ENCODE measurements at regions not wholly inside any gene's neighbourhood (a gene's known extent, or its start where the extent isn't known, plus 50 kb on each side); places are given as distances from the start of the nearest gene placed in this dataset.

DNA sequence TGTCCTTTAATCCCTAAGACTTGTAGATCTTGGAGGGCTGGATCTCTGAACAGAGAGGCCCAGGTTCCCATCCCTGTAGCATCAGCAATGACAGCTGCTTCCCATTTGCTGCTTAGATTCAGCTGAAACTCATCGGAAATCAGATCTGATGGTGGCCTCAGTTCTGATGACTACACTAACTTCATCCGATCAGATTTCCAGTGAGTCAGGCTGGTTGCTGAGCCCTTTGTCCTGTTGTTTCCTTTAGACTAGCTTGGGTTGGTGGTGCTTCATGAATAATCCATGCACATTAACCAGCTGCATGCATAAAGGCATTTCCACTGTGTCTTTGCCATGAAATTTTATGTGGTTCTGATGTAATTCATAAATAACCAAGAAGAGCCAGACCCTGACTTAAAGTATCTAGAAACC, 195.2 kb upstream of the TUT7 start:
- TF ChIP-seq, protein P1, sequence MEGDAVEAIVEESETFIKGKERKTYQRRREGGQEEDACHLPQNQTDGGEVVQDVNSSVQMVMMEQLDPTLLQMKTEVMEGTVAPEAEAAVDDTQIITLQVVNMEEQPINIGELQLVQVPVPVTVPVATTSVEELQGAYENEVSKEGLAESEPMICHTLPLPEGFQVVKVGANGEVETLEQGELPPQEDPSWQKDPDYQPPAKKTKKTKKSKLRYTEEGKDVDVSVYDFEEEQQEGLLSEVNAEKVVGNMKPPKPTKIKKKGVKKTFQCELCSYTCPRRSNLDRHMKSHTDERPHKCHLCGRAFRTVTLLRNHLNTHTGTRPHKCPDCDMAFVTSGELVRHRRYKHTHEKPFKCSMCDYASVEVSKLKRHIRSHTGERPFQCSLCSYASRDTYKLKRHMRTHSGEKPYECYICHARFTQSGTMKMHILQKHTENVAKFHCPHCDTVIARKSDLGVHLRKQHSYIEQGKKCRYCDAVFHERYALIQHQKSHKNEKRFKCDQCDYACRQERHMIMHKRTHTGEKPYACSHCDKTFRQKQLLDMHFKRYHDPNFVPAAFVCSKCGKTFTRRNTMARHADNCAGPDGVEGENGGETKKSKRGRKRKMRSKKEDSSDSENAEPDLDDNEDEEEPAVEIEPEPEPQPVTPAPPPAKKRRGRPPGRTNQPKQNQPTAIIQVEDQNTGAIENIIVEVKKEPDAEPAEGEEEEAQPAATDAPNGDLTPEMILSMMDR (conservative IDR thresholded peaks at IDR 0.05; ENCODE audit: control insufficient read depth, insufficient read depth, low read depth, low read length), result no peak
- peak; percentile 98 for DNase-seq (ENCODE audit: low read depth)

DNA sequence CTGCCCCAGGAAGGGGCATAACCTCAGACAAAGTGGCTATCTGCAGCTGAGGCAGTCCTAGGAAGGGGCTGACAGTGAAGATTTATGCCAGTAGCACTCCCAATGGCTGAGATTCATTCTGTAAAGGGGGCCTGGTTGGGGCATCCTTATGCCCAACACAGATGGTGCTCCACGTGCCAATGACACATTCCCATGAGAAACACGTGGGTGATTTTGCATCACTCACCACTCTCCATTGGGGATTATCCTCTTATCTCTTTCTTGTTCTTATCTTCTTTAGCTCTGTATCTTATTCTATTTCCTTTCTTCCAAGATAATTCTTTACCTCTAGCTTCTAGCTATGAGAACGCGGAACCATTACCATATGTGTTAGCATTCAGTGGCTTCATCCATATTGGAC, 194.0 kb upstream of the TUT7 start:
- no peak overlapping the region for H3K4me3 ChIP-seq (ENCODE audit: control insufficient read depth, low read depth, low read length)
- DNase-seq (ENCODE audit: low read depth), result no peak
- TF ChIP-seq, protein P1 (conservative IDR thresholded peaks at IDR 0.05; ENCODE audit: control insufficient read depth, insufficient read depth, low read depth, low read length), result no peak

More for the DNA sequence above, 195.2 kb upstream of the TUT7 start:
- H3K4me3 ChIP-seq (ENCODE audit: control insufficient read depth, low read depth, low read length), result no peak overlapping the region

DNA sequence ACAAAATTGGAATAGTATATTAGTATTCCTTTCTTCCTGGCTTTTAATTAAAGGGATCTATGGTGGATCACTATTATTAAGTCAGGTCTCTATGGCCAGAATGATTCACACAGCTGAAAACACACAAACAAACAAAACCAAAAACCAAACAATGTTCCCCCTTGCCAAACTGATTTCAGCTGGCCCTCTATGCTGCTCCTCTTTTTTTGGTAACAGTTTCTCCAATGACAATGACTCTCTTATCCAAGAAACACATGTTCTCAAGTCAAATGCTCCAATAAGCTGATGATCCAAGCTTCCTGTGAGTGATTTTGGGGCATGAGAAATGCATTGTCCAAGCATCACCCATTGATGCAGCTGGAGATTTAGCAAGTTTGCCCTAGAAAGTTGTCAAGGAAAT, 193.4 kb upstream of the TUT7 start:
- H3K4me3 ChIP-seq (ENCODE audit: control insufficient read depth, low read depth, low read length), result no peak overlapping the region
- TF ChIP-seq, protein P1 (conservative IDR thresholded peaks at IDR 0.05; ENCODE audit: control insufficient read depth, insufficient read depth, low read depth, low read length), result no peak
- no peak for DNase-seq (ENCODE audit: low read depth)

DNA sequence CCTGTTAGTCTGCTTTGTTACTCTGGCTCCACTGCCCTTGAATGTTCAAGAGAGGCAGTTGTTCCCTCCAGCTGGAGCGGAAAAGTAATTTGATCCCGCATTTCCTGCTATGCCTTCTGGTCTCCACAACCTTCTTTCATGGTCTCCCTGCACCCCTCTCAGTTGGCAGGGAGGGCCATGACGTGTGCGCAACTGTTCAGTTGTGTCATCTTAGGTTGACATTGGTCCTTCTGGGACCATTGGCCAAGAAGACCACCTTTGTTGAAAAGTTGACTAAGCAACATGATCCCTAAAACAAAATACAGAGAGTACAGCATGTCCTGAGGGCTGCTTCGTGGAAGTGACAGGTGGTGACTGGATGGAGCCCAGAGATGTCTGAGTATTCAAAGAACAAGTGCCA, 192.5 kb upstream of the TUT7 start:
- no peak overlapping the region for H3K4me3 ChIP-seq (ENCODE audit: control insufficient read depth, low read depth, low read length)
- no peak for DNase-seq (ENCODE audit: low read depth)
- TF ChIP-seq, protein P1 (conservative IDR thresholded peaks at IDR 0.05; ENCODE audit: control insufficient read depth, insufficient read depth, low read depth, low read length), result no peak

DNA sequence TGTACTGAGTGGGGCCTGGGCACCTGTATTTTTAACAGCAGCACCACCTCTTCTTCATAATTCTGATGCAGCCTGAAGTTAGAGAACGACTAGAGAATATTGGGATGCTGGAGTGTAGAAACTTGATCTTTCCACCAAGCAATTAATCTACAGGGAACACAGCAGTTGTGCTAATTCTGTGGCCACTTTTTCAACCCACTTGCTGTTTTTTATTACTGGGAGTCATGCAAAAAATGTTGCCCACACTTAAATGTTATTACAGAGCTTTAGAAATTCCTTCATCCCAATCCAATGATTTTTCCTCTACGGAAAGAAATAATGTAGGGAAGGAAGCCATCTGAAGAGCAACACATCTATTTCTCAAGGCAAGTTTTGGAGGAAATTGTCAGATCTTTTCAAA, 190.9 kb upstream of the TUT7 start:
- H3K4me3 ChIP-seq (ENCODE audit: control insufficient read depth, low read depth, low read length), result no peak overlapping the region
- TF ChIP-seq, protein P1 (conservative IDR thresholded peaks at IDR 0.05; ENCODE audit: control insufficient read depth, insufficient read depth, low read depth, low read length), result no peak
- DNase-seq (ENCODE audit: low read depth), result no peak

DNA sequence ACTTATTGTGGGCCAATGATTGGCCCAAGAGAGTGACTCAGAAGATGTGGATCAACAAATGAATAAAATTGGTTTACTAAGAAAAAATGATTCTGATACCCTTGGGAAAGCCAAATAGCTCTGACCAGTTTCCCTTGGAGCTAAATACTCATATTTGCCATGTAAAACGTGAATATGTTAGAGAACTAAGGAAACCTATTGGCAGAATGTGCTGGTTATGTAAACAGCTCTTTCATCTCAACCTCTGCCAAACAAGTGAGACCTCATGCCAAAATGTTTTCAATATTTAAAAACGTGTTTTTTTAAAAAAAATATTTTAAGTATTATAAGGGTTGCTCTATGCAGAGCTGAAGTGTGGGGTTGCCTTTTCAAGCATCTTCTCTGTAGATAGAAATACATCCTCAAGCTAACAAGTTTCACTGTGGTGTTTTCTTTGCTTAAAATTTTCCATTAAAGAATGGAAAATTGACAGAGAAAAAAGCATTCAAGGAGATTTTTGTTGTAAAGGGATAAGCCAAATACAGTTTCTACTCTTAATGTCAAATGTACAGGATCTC, 186.9 kb upstream of the TUT7 start:
- H3K4me3 ChIP-seq (ENCODE audit: control insufficient read depth, low read depth, low read length), result no peak overlapping the region
- no peak for DNase-seq (ENCODE audit: low read depth)
- TF ChIP-seq, protein P1 (conservative IDR thresholded peaks at IDR 0.05; ENCODE audit: control insufficient read depth, insufficient read depth, low read depth, low read length), result no peak

DNA sequence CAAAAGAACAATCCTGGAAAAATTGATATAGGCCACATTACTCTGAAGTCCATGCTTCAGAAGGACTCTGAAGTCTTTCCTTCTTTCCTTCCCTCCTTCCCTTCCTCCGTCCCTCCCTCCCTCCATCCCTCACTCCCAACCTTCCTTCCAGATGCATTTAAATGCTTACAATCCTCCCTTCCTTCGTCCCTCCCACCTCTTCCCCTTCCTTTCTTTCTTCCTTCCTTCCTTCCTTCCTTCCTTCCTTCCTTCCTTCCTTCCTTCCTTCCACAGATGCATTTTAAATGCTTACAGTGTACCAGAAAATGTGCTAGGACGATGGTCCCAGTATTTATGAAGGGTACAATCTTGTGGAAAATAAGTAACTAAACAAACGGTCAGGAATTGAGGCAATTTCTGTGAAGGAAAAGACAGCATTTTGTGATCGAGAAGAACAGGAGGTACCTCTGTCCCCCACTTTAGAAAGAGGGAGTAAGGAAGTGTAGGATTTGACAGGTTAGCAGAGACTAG, 181.3 kb upstream of the TUT7 start:
- H3K4me3 ChIP-seq (ENCODE audit: control insufficient read depth, low read depth, low read length), result no peak overlapping the region

More for the DNA sequence above, 181.3 kb upstream of the TUT7 start:
- TF ChIP-seq, protein P1 (conservative IDR thresholded peaks at IDR 0.05; ENCODE audit: control insufficient read depth, insufficient read depth, low read depth, low read length), result no peak
- DNase-seq (ENCODE audit: low read depth), result no peak
